ENCODE measurements at regions not wholly inside any gene's neighbourhood (a gene's known extent, or its start where the extent isn't known, plus 50 kb on each side); places are given as distances from the start of the nearest gene placed in this dataset.

DNA sequence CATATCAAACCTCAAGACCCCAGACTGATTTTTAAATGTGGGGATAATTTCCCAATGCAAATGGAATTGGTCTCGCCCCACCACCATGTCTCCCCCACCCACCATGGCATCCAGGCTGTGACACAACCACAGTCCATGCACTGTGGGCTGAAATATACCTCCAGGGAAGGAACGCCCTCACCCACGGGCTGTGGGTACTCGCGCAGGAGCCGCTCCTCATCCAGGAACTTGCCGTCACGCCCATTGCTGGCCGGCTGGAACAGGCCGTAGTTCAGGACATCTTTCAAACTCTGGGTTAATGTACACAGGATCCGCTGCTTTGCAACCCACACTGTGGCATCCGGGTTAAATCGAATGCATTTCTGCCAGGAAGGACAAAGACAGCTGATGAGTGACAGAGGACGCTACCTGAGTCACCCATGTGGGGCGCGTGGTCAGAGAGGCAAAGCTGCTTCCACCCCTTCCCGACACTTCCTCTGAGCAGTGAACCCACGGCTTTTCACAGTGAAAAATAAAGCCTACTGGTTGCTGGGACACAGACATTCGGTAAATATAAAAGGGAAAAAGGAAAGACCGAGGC, 133.6 kb downstream of the SHANK2 start:
- H3K27me3 ChIP-seq (ENCODE audit: control insufficient read depth, insufficient read depth, low read length): no peaks in the 10 kb centered on the region
- no peaks in the 10 kb centered on the region for H3K9me3 ChIP-seq (ENCODE audit: control insufficient read depth, insufficient read depth, low read length)
- no peak overlapping the region for H3K9ac ChIP-seq (ENCODE audit: low read depth, low read length)
- H3K36me3 ChIP-seq (ENCODE audit: control insufficient read depth, insufficient read depth, low read length): peaks cover 6% of the 10 kb centered on the region
- H3K4me3 ChIP-seq (ENCODE audit: low read depth, low read length): no peak overlapping the region
- H3K4me1 ChIP-seq (ENCODE audit: control insufficient read depth, insufficient read depth, low read length): peaks cover 6% of the 10 kb centered on the region

DNA sequence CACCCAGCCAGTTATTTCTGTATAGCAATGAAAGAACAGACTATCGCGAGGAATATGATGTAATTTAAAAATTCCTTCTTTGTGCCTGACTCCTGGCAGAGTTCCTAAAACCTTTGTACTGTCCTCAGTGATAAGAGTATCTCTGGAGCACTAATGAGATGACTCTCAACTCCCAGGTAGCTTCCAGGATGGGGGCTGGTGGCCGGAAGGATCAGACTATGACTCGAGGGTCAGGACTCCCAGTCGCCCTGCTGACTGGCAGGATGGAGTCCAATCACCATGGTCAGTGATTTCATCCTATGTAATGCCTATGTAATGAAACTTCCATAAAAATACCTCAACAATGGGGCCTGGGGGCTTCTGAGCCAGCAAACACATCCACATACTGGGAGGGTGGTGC, 135.1 kb downstream of the SHANK2 start:
- Histone ChIP-seq H3K9me3 (ENCODE audit: control insufficient read depth, insufficient read depth, low read length) (no peaks in the 10 kb centered on the region), H3K4me1 (ENCODE audit: control insufficient read depth, insufficient read depth, low read length) (peaks cover 15% of the 10 kb centered on the region), H3K27me3 (ENCODE audit: control insufficient read depth, insufficient read depth, low read length) (no peaks in the 10 kb centered on the region), H3K4me3 (ENCODE audit: low read depth, low read length) (no peak overlapping the region), H3K36me3 (ENCODE audit: control insufficient read depth, insufficient read depth, low read length) (peaks cover 6% of the 10 kb centered on the region), H3K9ac (ENCODE audit: low read depth, low read length) (no peak overlapping the region)

DNA sequence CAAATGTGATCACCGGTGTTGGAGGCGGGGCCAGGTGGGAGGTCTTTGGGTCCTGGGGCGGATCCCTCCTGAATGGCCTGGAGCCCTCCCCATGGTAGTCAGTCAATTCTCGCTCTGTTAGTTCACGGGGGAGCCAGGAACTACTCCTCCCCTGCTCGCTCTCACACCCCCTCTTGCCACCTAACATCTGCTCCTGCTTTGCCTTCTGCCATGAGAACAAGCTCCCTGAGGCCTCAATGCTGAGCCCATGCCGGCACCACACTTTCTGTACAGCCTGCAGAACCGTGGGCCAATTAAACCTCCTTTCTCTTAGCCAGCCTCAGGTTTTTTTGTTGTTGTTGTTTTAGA, 135.7 kb downstream of the SHANK2 start:
- Histone ChIP-seq H3K9me3 (ENCODE audit: control insufficient read depth, insufficient read depth, low read length) (no peaks in the 10 kb centered on the region), H3K27me3 (ENCODE audit: control insufficient read depth, insufficient read depth, low read length) (no peaks in the 10 kb centered on the region), H3K36me3 (ENCODE audit: control insufficient read depth, insufficient read depth, low read length) (peaks cover 6% of the 10 kb centered on the region), H3K4me1 (ENCODE audit: control insufficient read depth, insufficient read depth, low read length) (peaks cover 15% of the 10 kb centered on the region), H3K4me3 (ENCODE audit: low read depth, low read length) (no peak overlapping the region), H3K9ac (ENCODE audit: low read depth, low read length) (no peak overlapping the region)

DNA sequence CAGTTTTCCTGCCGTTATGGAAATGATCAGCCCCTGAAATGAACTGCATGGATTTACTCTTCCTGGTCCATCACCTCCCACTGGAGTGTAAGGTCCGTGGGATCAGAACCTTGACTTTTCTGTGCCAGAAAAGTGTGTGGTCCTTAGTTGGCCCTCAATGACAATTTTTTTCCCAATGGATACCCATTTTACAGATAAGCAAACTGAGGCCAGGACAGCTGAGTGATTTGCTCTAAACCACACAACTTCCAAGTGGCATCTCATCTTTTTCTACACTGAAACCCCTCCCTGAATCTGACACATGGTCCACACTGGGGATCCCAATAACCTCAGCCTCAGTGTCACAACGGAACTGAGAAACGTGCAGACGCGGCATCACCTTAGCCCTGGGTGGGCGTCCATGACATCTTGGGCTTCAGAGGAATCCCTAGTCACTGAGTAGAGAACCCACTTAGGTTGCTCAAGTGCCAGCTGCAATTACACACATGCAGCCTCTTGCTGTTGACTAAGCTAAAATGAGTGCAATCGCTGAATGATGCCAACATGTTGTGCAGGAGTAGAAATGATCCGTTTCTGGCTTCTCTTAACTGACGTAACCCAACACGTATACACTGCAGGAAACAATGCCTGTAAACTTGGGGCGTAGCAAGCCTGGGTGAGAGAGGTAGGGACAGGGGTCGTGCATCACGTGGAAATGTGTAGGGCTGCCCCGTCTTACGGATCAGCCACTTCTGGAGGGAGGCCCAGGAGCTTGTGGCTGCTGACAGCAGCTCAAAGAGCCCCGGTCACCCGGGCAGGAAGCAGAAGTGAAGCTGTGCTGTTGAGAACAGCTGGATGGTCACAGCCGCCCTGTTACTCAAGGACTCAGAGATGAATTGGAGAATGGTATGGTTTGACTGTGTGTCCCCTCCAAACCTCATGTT, 136.3 kb downstream of the SHANK2 start:
- Histone ChIP-seq H3K36me3 (ENCODE audit: control insufficient read depth, insufficient read depth, low read length) (peaks cover 6% of the 10 kb centered on the region), H3K9me3 (ENCODE audit: control insufficient read depth, insufficient read depth, low read length) (no peaks in the 10 kb centered on the region), H3K4me1 (ENCODE audit: control insufficient read depth, insufficient read depth, low read length) (peaks cover 15% of the 10 kb centered on the region), H3K9ac (ENCODE audit: low read depth, low read length) (no peak overlapping the region), H3K4me3 (ENCODE audit: low read depth, low read length) (no peak overlapping the region), H3K27me3 (ENCODE audit: control insufficient read depth, insufficient read depth, low read length) (no peaks in the 10 kb centered on the region)

DNA sequence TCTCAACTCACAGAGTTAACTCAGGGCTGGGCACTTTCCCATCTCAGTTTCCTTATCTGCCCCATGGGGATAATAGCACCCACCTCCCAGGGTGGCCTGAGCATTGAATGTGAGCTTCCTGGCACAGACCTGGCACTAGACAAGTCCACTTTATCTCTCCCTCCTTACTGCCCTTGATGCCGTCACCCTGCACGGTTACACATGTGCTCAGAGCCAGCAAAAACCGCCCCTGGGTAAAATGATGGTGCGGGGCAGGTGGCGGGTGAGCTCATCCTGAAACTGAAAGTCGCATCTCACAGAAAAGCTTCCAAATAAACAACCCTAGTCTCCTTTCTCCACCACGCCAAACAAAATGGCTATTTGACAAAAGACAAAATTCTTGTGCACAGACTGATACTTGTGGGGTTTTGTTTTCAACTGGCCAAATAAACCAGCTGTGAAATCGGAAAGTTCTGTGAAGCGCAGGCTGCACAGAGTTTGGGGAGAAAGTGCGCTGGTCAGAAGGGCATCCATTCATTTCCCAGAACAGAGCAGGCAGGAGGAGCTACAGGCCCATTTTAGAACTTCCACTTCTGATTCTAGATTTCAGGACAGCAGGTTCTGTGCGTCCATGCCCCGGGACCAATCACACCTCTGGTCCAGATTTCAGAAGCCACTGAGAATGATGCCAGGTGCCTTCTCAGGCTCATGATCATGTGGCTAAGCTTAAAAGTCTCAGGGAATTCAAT, 138.1 kb downstream of the SHANK2 start:
- peaks cover 9% of the 10 kb centered on the region for H3K4me1 ChIP-seq (ENCODE audit: control insufficient read depth, insufficient read depth, low read length)
- H3K36me3 ChIP-seq (ENCODE audit: control insufficient read depth, insufficient read depth, low read length): peaks cover 10% of the 10 kb centered on the region
- H3K27me3 ChIP-seq (ENCODE audit: control insufficient read depth, insufficient read depth, low read length): no peaks in the 10 kb centered on the region
- no peaks in the 10 kb centered on the region for H3K9me3 ChIP-seq (ENCODE audit: control insufficient read depth, insufficient read depth, low read length)
- H3K4me3 ChIP-seq (ENCODE audit: low read depth, low read length): no peak overlapping the region
- H3K9ac ChIP-seq (ENCODE audit: low read depth, low read length): no peak overlapping the region

DNA sequence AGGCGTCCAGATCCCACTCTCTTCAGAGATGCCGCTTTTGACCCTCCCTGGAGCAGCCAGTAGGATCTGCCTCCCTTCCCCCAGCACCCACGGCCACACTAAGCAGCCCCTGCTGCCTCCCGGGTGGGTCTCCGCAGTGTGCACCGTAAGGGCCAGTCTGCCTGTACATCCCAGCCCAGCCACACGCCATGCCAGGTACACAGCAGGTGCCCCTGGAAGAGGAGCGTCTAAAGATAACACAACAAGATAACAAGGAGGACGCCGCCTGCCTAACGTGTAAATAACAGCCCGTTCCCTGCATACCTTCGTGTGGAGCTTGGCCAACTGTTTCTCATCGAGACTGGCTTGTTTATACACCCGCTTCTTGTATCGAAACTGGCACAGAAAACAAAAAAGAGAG, 139.4 kb downstream of the SHANK2 start:
- Histone ChIP-seq H3K4me3 (ENCODE audit: low read depth, low read length) (no peak overlapping the region), H3K4me1 (ENCODE audit: control insufficient read depth, insufficient read depth, low read length) (peaks cover 9% of the 10 kb centered on the region), H3K36me3 (ENCODE audit: control insufficient read depth, insufficient read depth, low read length) (peaks cover 11% of the 10 kb centered on the region), H3K9ac (ENCODE audit: low read depth, low read length) (no peak overlapping the region), H3K9me3 (ENCODE audit: control insufficient read depth, insufficient read depth, low read length) (no peaks in the 10 kb centered on the region), H3K27me3 (ENCODE audit: control insufficient read depth, insufficient read depth, low read length) (no peaks in the 10 kb centered on the region)

DNA sequence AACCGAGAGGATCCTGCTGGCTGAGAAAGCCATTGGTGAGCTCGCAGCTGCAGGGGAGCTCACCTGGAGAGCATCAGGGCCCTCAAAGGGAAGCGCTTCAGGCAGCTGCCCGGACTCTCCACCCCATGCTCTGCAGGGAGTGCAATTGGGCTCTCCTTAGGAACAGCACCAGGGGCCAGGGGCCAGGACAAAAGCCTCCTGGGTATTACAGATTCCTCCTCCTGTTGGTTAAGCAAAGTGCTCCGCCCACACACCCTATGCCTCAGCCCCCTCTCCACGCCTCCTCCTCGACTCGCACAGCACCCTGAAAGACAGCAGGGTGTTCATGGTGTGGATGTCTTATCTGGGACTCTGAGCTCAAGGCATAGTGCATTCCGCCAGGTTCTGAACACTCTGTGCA, 139.9 kb downstream of the SHANK2 start:
- H3K4me3 ChIP-seq (ENCODE audit: low read depth, low read length): no peak overlapping the region
- H3K36me3 ChIP-seq (ENCODE audit: control insufficient read depth, insufficient read depth, low read length): peaks cover 11% of the 10 kb centered on the region
- peaks cover 9% of the 10 kb centered on the region for H3K4me1 ChIP-seq (ENCODE audit: control insufficient read depth, insufficient read depth, low read length)
- no peaks in the 10 kb centered on the region for H3K9me3 ChIP-seq (ENCODE audit: control insufficient read depth, insufficient read depth, low read length)
- no peak overlapping the region for H3K9ac ChIP-seq (ENCODE audit: low read depth, low read length)
- no peaks in the 10 kb centered on the region for H3K27me3 ChIP-seq (ENCODE audit: control insufficient read depth, insufficient read depth, low read length)

DNA sequence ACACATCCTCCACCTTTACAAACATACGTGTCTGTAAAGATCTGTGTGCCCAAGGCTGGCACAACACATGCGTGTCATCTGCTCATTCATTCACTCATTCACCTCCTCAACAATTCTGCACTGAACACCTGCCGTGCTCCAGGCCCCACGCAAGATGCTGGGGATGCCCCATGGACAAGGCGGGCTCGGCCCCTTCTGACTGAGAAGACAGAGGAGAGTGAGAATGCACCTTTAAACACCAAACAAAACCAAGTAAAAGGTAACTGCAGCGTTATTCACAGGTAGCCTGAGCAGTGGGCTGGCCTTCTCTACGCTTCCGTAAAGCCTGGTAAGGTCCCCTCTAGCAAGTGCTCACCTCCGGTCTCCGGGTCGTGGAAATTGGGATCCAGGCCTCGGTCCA, 142.8 kb downstream of the SHANK2 start:
- Histone ChIP-seq H3K27me3 (ENCODE audit: control insufficient read depth, insufficient read depth, low read length) (no peaks in the 10 kb centered on the region), H3K4me3 (ENCODE audit: low read depth, low read length) (no peak overlapping the region), H3K4me1 (ENCODE audit: control insufficient read depth, insufficient read depth, low read length) (peaks cover 9% of the 10 kb centered on the region), H3K9ac (ENCODE audit: low read depth, low read length) (no peak overlapping the region), H3K36me3 (ENCODE audit: control insufficient read depth, insufficient read depth, low read length) (peaks cover 9% of the 10 kb centered on the region), H3K9me3 (ENCODE audit: control insufficient read depth, insufficient read depth, low read length) (no peaks in the 10 kb centered on the region)

DNA sequence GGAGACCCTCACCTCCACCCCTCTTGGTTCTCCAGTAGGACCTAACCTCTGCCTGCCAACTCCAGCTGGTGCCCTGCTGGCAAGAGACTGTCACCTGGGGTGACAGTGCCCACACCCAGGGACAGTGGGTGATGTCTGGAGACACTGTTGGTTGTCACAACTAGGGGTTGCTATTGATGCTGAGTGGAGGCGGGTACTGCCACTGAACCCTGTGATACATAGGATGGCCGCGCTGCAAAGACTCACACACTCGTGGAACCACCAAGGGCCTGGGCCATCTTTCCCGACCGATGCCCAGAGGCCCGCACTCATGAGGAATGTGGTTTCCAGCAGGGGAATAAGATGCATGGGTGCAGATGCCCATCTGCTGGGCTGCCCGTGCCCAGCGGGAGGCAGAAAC, 143.2 kb downstream of the SHANK2 start:
- Histone ChIP-seq H3K9me3 (ENCODE audit: control insufficient read depth, insufficient read depth, low read length) (no peaks in the 10 kb centered on the region), H3K4me3 (ENCODE audit: low read depth, low read length) (no peak overlapping the region), H3K36me3 (ENCODE audit: control insufficient read depth, insufficient read depth, low read length) (peaks cover 9% of the 10 kb centered on the region), H3K27me3 (ENCODE audit: control insufficient read depth, insufficient read depth, low read length) (no peaks in the 10 kb centered on the region), H3K9ac (ENCODE audit: low read depth, low read length) (no peak overlapping the region), H3K4me1 (ENCODE audit: control insufficient read depth, insufficient read depth, low read length) (peaks cover 9% of the 10 kb centered on the region)

DNA sequence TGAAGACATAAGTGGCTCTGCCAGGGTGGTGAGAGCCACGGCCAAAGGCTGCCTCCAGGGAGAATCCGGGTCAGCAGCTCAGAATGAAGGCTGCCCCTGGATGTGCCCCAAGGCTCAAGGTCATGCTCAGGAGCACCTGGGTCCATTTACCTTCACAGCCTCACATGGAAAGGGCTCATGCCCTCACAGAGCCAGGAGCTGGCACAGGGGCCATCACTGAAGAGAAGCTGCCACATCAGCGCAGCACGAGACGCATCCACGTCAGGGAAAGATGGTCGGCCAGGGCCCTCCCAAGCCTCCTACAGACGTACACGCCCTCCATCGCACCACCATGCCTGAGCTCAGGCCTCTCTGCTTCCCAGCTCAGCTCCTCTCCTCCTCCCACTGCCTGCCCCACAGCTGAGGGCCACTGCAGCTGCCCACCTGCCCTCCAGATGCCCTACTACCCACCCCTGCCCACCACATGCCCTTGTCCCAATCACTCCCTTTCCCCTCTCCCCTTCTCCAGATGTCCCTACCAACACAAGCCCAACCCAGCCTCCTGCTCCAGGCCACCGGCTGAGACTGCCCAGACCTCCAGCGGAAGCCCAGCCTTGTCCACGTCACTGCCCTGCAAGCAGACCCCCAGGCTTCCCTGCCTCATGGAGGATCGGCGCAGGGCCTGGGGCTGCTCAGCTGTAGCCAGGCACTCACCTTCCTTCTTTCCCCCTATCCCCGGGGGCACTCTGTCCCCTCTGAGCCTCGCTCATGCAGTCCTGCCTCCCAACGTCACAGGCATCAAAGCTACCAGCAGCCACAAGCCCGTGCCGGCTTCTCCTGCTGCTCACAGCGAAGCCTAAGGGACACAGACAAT, 144.1 kb downstream of the SHANK2 start:
- Histone ChIP-seq H3K4me1 (ENCODE audit: control insufficient read depth, insufficient read depth, low read length) (peaks cover 4% of the 10 kb centered on the region), H3K9me3 (ENCODE audit: control insufficient read depth, insufficient read depth, low read length) (no peaks in the 10 kb centered on the region), H3K27me3 (ENCODE audit: control insufficient read depth, insufficient read depth, low read length) (no peaks in the 10 kb centered on the region), H3K9ac (ENCODE audit: low read depth, low read length) (no peak overlapping the region), H3K36me3 (ENCODE audit: control insufficient read depth, insufficient read depth, low read length) (peaks cover 9% of the 10 kb centered on the region), H3K4me3 (ENCODE audit: low read depth, low read length) (no peak overlapping the region)

DNA sequence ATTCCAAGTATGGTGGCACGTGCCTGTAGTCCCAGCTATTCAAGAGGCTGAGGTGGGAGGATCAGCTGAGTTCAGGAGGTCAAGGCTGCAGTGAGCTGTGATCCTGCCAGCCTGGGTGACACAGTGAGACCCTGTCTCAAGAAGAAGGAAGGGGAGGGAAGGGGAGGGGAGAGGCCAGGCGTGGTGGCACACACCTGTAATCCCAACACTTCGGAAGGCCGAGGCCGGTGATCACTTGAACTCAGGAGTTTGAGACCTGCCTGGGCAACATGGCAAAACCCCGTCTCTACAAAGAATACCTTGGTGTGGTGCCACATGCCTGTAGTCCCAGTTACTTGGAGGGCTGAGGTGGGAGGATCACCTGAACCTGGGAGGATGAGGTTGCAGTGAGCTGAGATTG, 145.7 kb downstream of the SHANK2 start:
- Histone ChIP-seq H3K36me3 (ENCODE audit: control insufficient read depth, insufficient read depth, low read length) (peaks cover 9% of the 10 kb centered on the region), H3K9me3 (ENCODE audit: control insufficient read depth, insufficient read depth, low read length) (no peaks in the 10 kb centered on the region), H3K4me1 (ENCODE audit: control insufficient read depth, insufficient read depth, low read length) (no peaks in the 10 kb centered on the region), H3K4me3 (ENCODE audit: low read depth, low read length) (no peak overlapping the region), H3K27me3 (ENCODE audit: control insufficient read depth, insufficient read depth, low read length) (no peaks in the 10 kb centered on the region), H3K9ac (ENCODE audit: low read depth, low read length) (no peak overlapping the region)

All from iPS-15b (cell line).